Adrenal gland (tissue), 5 donors: ENCODE measurements at regions not wholly inside any gene's neighbourhood (a gene's known extent, or its start where the extent isn't known, plus 50 kb on each side); places are given as distances from the start of the nearest gene placed in this dataset.

Experiments used
- CTCF ChIP-seq, 6 experiments: fragments of 450-650 bp in 4 of 6; fragments of 200-600 bp in 2 of 6; sonication (generic) in 1 of 6; IDR thresholded peaks; 1 replicate in 5 of 6; 2 replicates in 1 of 6; pipeline versions ENCODE4 v1.5.1 to v1.8.0; 2016 to 2021; ENCODE audit warnings: antibody characterized with exemption in 6 of 6, mild to moderate bottlenecking in 2 of 6, moderate library complexity in 1 of 6
- POLR2A ChIP-seq, 2 donors: fragments of 450-650 bp; IDR thresholded peaks; one replicate each; pipeline ENCODE4 v1.6.1; 2017; ENCODE audit warnings: antibody characterized with exemption in 2 of 2, mild to moderate bottlenecking in 2 of 2, moderate library complexity in 1 of 2
- donor health status: DM: no; HTN: no; CAD: no.

- TF ChIP-seq POLR2A (IDR thresholded peaks at IDR 0.05) (no peak), CTCF (IDR thresholded peaks at IDR 0.05) (no peak)
Measured at GRCh38 chr2:149766339-149766738, 178.8 kb upstream of the MMADHC start.
